ENCODE measurements at regions not wholly inside any gene's neighbourhood (a gene's known extent, or its start where the extent isn't known, plus 50 kb on each side); places are given as distances from the start of the nearest gene placed in this dataset.

GRCh38 chr11:94702481-94702880, 65.7 kb upstream of the AMOTL1 start:
- H3K27me3 ChIP-seq (ENCODE audit: insufficient read depth), result no peaks in the 10 kb centered on the region
- H3K36me3 ChIP-seq (ENCODE audit: insufficient read depth), result no peaks in the 10 kb centered on the region
- no peaks in the 10 kb centered on the region for H3K79me2 ChIP-seq (replicated peaks; ENCODE audit: insufficient read depth)
- no peak overlapping the region for H3K4me3 Mint-ChIP-seq
- no peak overlapping the region for H3K4me3 ChIP-seq
- no peak for TF ChIP-seq STAT1 (IDR thresholded peaks at IDR 0.05; ENCODE audit: unreplicated experiment)
- TF ChIP-seq EZH2 (IDR thresholded peaks at IDR 0.05; ENCODE audit: low read depth, unreplicated experiment), result no peak
- TF ChIP-seq ZNF114 (CRISPR knock-in tag; IDR thresholded peaks at IDR 0.05), result no peak
- TF ChIP-seq POLR2AphosphoS5 (IDR thresholded peaks at IDR 0.05; ENCODE audit: low read depth), result no peak
- TF ChIP-seq ZNF331 (CRISPR knock-in tag; IDR thresholded peaks at IDR 0.05; ENCODE audit: low read depth), result no peak
- no peak for TF ChIP-seq EZH2phosphoT487 (IDR thresholded peaks at IDR 0.05; ENCODE audit: unreplicated experiment)
- TF ChIP-seq CREB1 (CRISPR knock-in tag; IDR thresholded peaks at IDR 0.05; ENCODE audit: low read depth), result no peak
- TF ChIP-seq NANOG (IDR thresholded peaks at IDR 0.05; ENCODE audit: borderline replicate concordance), result no peak
- TF ChIP-seq JUNB (IDR thresholded peaks at IDR 0.05; ENCODE audit: unreplicated experiment), result no peak
- TF ChIP-seq, protein P1, sequence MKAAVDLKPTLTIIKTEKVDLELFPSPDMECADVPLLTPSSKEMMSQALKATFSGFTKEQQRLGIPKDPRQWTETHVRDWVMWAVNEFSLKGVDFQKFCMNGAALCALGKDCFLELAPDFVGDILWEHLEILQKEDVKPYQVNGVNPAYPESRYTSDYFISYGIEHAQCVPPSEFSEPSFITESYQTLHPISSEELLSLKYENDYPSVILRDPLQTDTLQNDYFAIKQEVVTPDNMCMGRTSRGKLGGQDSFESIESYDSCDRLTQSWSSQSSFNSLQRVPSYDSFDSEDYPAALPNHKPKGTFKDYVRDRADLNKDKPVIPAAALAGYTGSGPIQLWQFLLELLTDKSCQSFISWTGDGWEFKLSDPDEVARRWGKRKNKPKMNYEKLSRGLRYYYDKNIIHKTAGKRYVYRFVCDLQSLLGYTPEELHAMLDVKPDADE (IDR thresholded peaks at IDR 0.05), result no peak
- TF ChIP-seq, protein P2, sequence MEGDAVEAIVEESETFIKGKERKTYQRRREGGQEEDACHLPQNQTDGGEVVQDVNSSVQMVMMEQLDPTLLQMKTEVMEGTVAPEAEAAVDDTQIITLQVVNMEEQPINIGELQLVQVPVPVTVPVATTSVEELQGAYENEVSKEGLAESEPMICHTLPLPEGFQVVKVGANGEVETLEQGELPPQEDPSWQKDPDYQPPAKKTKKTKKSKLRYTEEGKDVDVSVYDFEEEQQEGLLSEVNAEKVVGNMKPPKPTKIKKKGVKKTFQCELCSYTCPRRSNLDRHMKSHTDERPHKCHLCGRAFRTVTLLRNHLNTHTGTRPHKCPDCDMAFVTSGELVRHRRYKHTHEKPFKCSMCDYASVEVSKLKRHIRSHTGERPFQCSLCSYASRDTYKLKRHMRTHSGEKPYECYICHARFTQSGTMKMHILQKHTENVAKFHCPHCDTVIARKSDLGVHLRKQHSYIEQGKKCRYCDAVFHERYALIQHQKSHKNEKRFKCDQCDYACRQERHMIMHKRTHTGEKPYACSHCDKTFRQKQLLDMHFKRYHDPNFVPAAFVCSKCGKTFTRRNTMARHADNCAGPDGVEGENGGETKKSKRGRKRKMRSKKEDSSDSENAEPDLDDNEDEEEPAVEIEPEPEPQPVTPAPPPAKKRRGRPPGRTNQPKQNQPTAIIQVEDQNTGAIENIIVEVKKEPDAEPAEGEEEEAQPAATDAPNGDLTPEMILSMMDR (conservative IDR thresholded peaks at IDR 0.05; ENCODE audit: low read depth in 2 of 2), result no peak
- TF ChIP-seq, protein P3, sequence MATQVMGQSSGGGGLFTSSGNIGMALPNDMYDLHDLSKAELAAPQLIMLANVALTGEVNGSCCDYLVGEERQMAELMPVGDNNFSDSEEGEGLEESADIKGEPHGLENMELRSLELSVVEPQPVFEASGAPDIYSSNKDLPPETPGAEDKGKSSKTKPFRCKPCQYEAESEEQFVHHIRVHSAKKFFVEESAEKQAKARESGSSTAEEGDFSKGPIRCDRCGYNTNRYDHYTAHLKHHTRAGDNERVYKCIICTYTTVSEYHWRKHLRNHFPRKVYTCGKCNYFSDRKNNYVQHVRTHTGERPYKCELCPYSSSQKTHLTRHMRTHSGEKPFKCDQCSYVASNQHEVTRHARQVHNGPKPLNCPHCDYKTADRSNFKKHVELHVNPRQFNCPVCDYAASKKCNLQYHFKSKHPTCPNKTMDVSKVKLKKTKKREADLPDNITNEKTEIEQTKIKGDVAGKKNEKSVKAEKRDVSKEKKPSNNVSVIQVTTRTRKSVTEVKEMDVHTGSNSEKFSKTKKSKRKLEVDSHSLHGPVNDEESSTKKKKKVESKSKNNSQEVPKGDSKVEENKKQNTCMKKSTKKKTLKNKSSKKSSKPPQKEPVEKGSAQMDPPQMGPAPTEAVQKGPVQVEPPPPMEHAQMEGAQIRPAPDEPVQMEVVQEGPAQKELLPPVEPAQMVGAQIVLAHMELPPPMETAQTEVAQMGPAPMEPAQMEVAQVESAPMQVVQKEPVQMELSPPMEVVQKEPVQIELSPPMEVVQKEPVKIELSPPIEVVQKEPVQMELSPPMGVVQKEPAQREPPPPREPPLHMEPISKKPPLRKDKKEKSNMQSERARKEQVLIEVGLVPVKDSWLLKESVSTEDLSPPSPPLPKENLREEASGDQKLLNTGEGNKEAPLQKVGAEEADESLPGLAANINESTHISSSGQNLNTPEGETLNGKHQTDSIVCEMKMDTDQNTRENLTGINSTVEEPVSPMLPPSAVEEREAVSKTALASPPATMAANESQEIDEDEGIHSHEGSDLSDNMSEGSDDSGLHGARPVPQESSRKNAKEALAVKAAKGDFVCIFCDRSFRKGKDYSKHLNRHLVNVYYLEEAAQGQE (IDR thresholded peaks at IDR 0.05; ENCODE audit: unreplicated experiment), result no peak
- TF ChIP-seq ZNF462 (CRISPR knock-in tag; IDR thresholded peaks at IDR 0.05), result no peak
- peaks cover 12% of the 10 kb centered on the region for H3K4me1 Mint-ChIP-seq
- H3K4me1 ChIP-seq (ENCODE audit: insufficient read depth), result no peaks in the 10 kb centered on the region; the same call in 1 of the 2 replicates
- no peak overlapping the region for H3K27ac ChIP-seq (ENCODE audit: low read depth)
- no peak overlapping the region for H3K4me2 ChIP-seq
- no peak overlapping the region for H2AFZ ChIP-seq
- no peak for ATAC-seq
- no peaks in the 10 kb centered on the region for H3F3A ChIP-seq (replicated peaks; ENCODE audit: low read depth)
- H3K9me2 ChIP-seq (ENCODE audit: insufficient read depth), result no peaks in the 10 kb centered on the region
- no peak for DNase-seq (ENCODE audit: low spot score)
- H4K20me1 ChIP-seq (replicated peaks; ENCODE audit: insufficient read depth), result no peaks in the 10 kb centered on the region
- no peaks in the 10 kb centered on the region for H3K9me3 Mint-ChIP-seq
- H3K27me3 Mint-ChIP-seq (ENCODE audit: insufficient read depth, low read depth, poor library complexity), result no peaks in the 10 kb centered on the region
- H3K36me3 Mint-ChIP-seq (ENCODE audit: low read depth), result peaks cover 11% of the 10 kb centered on the region
- H3K27ac Mint-ChIP-seq, result no peak overlapping the region
